Endothelial cell of umbilical vein (primary cell): ENCODE measurements at regions not wholly inside any gene's neighbourhood (a gene's known extent, or its start where the extent isn't known, plus 50 kb on each side); places are given as distances from the start of the nearest gene placed in this dataset.

Experiments used
- CTCF ChIP-seq, 2 donors: IDR thresholded peaks; 1 replicate in 1 of 2; 2 replicates in 1 of 2; pipeline ENCODE4 v1.5.1; 2011; ENCODE audit warnings: low read length in 2 of 2, mild to moderate bottlenecking in 2 of 2, moderate library complexity in 2 of 2, control low read depth in 1 of 2, inconsistent platforms in 1 of 2, low read depth in 1 of 2; ENCODE audit not compliant: insufficient read depth in 1 of 2; ENCODE audit errors: extremely low read depth in 1 of 2
- EZH2 ChIP-seq: IDR thresholded peaks from 2 replicates; pipeline ENCODE4 v1.6.1; 2012; ENCODE audit warnings: borderline replicate concordance, low read depth, mild to moderate bottlenecking, moderate library complexity, low read length, inconsistent platforms; ENCODE audit not compliant: severe bottlenecking
- FOS ChIP-seq: IDR thresholded peaks from 2 replicates; pipeline ENCODE4 v1.6.1; 2011; ENCODE audit warnings: mild to moderate bottlenecking, low read length, moderate library complexity, borderline replicate concordance; ENCODE audit not compliant: insufficient read depth
- MAX ChIP-seq: IDR thresholded peaks from 2 replicates; pipeline ENCODE4 v1.6.1; 2011; ENCODE audit not compliant: insufficient read depth, insufficient read length

- TF ChIP-seq MAX (no peak), CTCF (IDR thresholded peaks at IDR 0.05; ENCODE audit: extremely low read depth in 1 of 2, insufficient read depth in 1 of 2, low read depth in 1 of 2, low read length in 2 of 2) (no peak), FOS (no peak), EZH2 (no peak)
Measured at GRCh38 chr5:120086081-120086480, 378.0 kb upstream of the PRR16 start.
